WTC11 (cell line): ENCODE measurements at regions not wholly inside any gene's neighbourhood (a gene's known extent, or its start where the extent isn't known, plus 50 kb on each side); places are given as distances from the start of the nearest gene placed in this dataset.

ENCODE experiments used
- ATAC-seq: fragments of 200-7000 bp; cut with Tn5 transposase; 2 replicates; pipeline ENCODE4 v1.10.0; 2021; ENCODE audit warnings: mild to moderate bottlenecking, moderate library complexity
- CTCF ChIA-PET: fragments of 300-600 bp; sonication (Branson Sonifier 250); formaldehyde crosslinking; loops from one replicate; lab custom pipeline; 2021; ENCODE audit warnings: antibody characterized with exemption; lab: Charles Lee
- POLR2A ChIA-PET: fragments of 350-600 bp; sonication (Branson Sonifier 250); formaldehyde crosslinking; loops from one replicate; lab custom pipeline; 2021; ENCODE audit warnings: antibody characterized with exemption; lab: Charles Lee
- DNase-seq: peaks from one replicate; pipeline ENCODE4 v3.0.0; 2021; ENCODE audit warnings: low spot score
- H3K27ac Mint-ChIP-seq: 2 replicates; pipeline ENCODE4 v1.8.0; 2021; ENCODE audit warnings: mixed read lengths
- H3K27me3 Mint-ChIP-seq: 2 replicates; pipeline ENCODE4 v1.8.0; 2021; ENCODE audit warnings: low read depth, mild to moderate bottlenecking, moderate library complexity, mixed read lengths
- H3K36me3 Mint-ChIP-seq: 2 replicates; pipeline ENCODE4 v1.8.0; 2021; ENCODE audit warnings: mixed read lengths
- H3K4me1 Mint-ChIP-seq: 2 replicates; pipeline ENCODE4 v1.8.0; 2022; ENCODE audit warnings: mixed read lengths
- H3K4me3 Mint-ChIP-seq: 2 replicates; pipeline ENCODE4 v1.8.0; 2021; ENCODE audit warnings: mild to moderate bottlenecking, moderate library complexity, mixed read lengths
- H3K9me3 Mint-ChIP-seq: 2 replicates; pipeline ENCODE4 v1.8.0; 2021; ENCODE audit warnings: mixed read lengths
- ARID4B ChIP-seq: sonication (generic); formaldehyde crosslinking; IDR thresholded peaks from 2 replicates; pipeline ENCODE4 v1.8.0; 2023; ENCODE audit warnings: missing genetic modification reagents, mild to moderate bottlenecking, borderline replicate concordance
- FOXJ3 ChIP-seq: sonication (generic); formaldehyde crosslinking; IDR thresholded peaks from 2 replicates; pipeline ENCODE4 v1.9.0; 2021; ENCODE audit warnings: missing genetic modification reagents, mild to moderate bottlenecking, borderline replicate concordance
- FOXK1 ChIP-seq: sonication (generic); formaldehyde crosslinking; IDR thresholded peaks from 2 replicates; pipeline ENCODE4 v1.8.0; 2022; ENCODE audit warnings: mild to moderate bottlenecking, moderate library complexity, missing genetic modification reagents
- FOXP4 ChIP-seq: sonication (generic); formaldehyde crosslinking; IDR thresholded peaks from 2 replicates; pipeline ENCODE4 v1.8.0; 2022; ENCODE audit warnings: mild to moderate bottlenecking, missing genetic modification reagents
- GTF2I ChIP-seq: fragments of 250-450 bp; sonication (Bioruptor Pico); conservative IDR thresholded peaks from 2 replicates; pipeline ENCODE4 v1.4.0; 2021; ENCODE audit warnings: mild to moderate bottlenecking
- IRF2 ChIP-seq: sonication (generic); formaldehyde crosslinking; IDR thresholded peaks from 2 replicates; pipeline ENCODE4 v1.8.0; 2022; ENCODE audit warnings: low read depth, missing genetic modification reagents, borderline replicate concordance
- PRRX2 ChIP-seq: fragments of 250-450 bp; sonication (Bioruptor Pico); IDR thresholded peaks from 2 replicates; pipeline ENCODE4 v1.8.0; 2021; ENCODE audit warnings: mild to moderate bottlenecking
- ZNF281 ChIP-seq: sonication (generic); formaldehyde crosslinking; IDR thresholded peaks from 2 replicates; pipeline ENCODE4 v1.8.0; 2023; ENCODE audit warnings: mild to moderate bottlenecking, missing genetic modification reagents
- ZNF425 ChIP-seq: fragments of 250-450 bp; sonication (Bioruptor Pico); conservative IDR thresholded peaks from 2 replicates; pipeline ENCODE4 v1.9.0; 2021; ENCODE audit warnings: mild to moderate bottlenecking
- TF ChIP-seq, protein P1 (sequence below): sonication (generic); formaldehyde crosslinking; IDR thresholded peaks from 2 replicates; pipeline ENCODE4 v1.8.0; 2023; ENCODE audit warnings: missing genetic modification reagents
- TF ChIP-seq, protein P2 (sequence below): sonication (generic); formaldehyde crosslinking; IDR thresholded peaks from 2 replicates; pipeline ENCODE4 v1.8.1; 2022; ENCODE audit warnings: low read depth, missing genetic modification reagents, borderline replicate concordance

DNA sequence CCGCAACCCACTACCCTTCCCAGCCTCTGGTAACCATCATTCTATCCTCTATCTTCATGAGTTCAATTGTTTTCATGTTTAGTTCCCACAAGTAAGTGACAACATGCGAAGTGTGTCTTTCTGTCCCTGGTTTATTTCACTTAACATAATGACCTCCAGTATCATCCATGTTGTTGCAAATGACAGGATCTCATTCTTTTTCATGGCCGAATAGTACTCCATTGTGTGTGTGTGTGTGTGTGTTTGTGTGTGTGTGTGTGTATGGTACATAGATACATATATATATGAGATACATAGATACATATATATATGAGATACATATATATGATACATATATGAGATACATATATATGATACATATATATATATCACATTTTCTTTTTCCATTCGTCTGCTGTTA lies 196.3 kb upstream of the STK17B start:
- no peak for TF ChIP-seq ZNF425 (CRISPR knock-in tag)
- TF ChIP-seq, protein P1, sequence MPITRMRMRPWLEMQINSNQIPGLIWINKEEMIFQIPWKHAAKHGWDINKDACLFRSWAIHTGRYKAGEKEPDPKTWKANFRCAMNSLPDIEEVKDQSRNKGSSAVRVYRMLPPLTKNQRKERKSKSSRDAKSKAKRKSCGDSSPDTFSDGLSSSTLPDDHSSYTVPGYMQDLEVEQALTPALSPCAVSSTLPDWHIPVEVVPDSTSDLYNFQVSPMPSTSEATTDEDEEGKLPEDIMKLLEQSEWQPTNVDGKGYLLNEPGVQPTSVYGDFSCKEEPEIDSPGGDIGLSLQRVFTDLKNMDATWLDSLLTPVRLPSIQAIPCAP (CRISPR knock-in tag), result no peak
- TF ChIP-seq ZNF281 (CRISPR knock-in tag), result no peak
- TF ChIP-seq, protein P2, sequence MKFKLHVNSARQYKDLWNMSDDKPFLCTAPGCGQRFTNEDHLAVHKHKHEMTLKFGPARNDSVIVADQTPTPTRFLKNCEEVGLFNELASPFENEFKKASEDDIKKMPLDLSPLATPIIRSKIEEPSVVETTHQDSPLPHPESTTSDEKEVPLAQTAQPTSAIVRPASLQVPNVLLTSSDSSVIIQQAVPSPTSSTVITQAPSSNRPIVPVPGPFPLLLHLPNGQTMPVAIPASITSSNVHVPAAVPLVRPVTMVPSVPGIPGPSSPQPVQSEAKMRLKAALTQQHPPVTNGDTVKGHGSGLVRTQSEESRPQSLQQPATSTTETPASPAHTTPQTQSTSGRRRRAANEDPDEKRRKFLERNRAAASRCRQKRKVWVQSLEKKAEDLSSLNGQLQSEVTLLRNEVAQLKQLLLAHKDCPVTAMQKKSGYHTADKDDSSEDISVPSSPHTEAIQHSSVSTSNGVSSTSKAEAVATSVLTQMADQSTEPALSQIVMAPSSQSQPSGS, result no peak
- TF ChIP-seq FOXJ3, result no peak
- TF ChIP-seq ARID4B (CRISPR knock-in tag), result no peak
- no peak for TF ChIP-seq GTF2I
- TF ChIP-seq PRRX2 (CRISPR knock-in tag), result no peak
- TF ChIP-seq FOXK1 (CRISPR knock-in tag), result no peak
- TF ChIP-seq FOXP4 (CRISPR knock-in tag), result no peak
- TF ChIP-seq IRF2 (CRISPR knock-in tag), result no peak
- H3K4me3 Mint-ChIP-seq, result no peak overlapping the region
- H3K27me3 Mint-ChIP-seq, result no peaks in the 10 kb centered on the region
- ATAC-seq (no peak), DNase-seq (no peak)
- ChIA-PET CTCF (no interaction called here), POLR2A (no interaction called here)
- H3K4me1 Mint-ChIP-seq, result peaks cover 3% of the 10 kb centered on the region; the same call in 1 of the 2 replicates
- peaks cover 13% of the 10 kb centered on the region for H3K9me3 Mint-ChIP-seq
- no peaks in the 10 kb centered on the region for H3K36me3 Mint-ChIP-seq
- no peak overlapping the region for H3K27ac Mint-ChIP-seq
